H1 (cell line): ENCODE measurements at regions not wholly inside any gene's neighbourhood (a gene's known extent, or its start where the extent isn't known, plus 50 kb on each side); places are given as distances from the start of the nearest gene placed in this dataset.

Experiments used
- CTCF ChIA-PET: fragments of 300-600 bp; sonication (Branson Sonifier 250); formaldehyde crosslinking; loops from one replicate; lab custom pipeline; 2021; ENCODE audit not compliant: partially characterized antibody; lab: Charles Lee
- POLR2A ChIA-PET: fragments of 300-600 bp; sonication (Branson Sonifier 250); formaldehyde crosslinking; loops from one replicate; lab custom pipeline; 2021; ENCODE audit warnings: inconsistent platforms; ENCODE audit not compliant: partially characterized antibody; lab: Charles Lee
- DNase-seq, 2 experiments: peaks; one replicate each; pipeline versions ENCODE4 v3.0.0 to v3.0.0-alpha.2; 2010 to 2022; ENCODE audit warnings: low spot score in 2 of 2, low read depth in 1 of 2, mixed read lengths in 1 of 2
- FAIRE-seq: peaks from 2 replicates; lab custom pipeline; 2011; peaks lifted over from hg19 to GRCh38; lab: Jason Lieb, UNC
- H2AFZ ChIP-seq: 2 replicates; pipeline ENCODE4 v1.8.1; 2012; ENCODE audit warnings: low read length, inconsistent platforms
- H2AK5ac ChIP-seq: 2 replicates; pipeline ENCODE4 v1.6.1; 2013; ENCODE audit warnings: low read depth, low read length
- H2BK120ac ChIP-seq: replicated peaks from 2 replicates; pipeline ENCODE3; 2013; ENCODE audit warnings: low read depth, low read length, inconsistent platforms
- H2BK12ac ChIP-seq: 2 replicates; pipeline ENCODE4 v1.6.1; 2013; ENCODE audit warnings: low read depth, low read length
- H2BK15ac ChIP-seq: 2 replicates; pipeline ENCODE4 v1.6.1; 2013; ENCODE audit warnings: low read length
- H2BK20ac ChIP-seq: 2 replicates; pipeline ENCODE4 v1.6.1; 2013; ENCODE audit warnings: low read length
- H2BK5ac ChIP-seq: 2 replicates; pipeline ENCODE4 v1.6.1; 2013; ENCODE audit warnings: low read depth, low read length
- H3K14ac ChIP-seq: 2 replicates; pipeline ENCODE4 v1.6.1; 2013; ENCODE audit warnings: inconsistent platforms; ENCODE audit not compliant: insufficient read length
- H3K18ac ChIP-seq: 2 replicates; pipeline ENCODE4 v1.6.1; 2013; ENCODE audit warnings: low read length; ENCODE audit errors: extremely low read depth
- H3K23ac ChIP-seq: 2 replicates; pipeline ENCODE4 v1.6.1; 2013; ENCODE audit warnings: inconsistent platforms; ENCODE audit not compliant: insufficient read length
- H3K23me2 ChIP-seq: 2 replicates; pipeline ENCODE4 v1.6.1; 2013; ENCODE audit warnings: low read depth, low read length
- H3K27ac ChIP-seq: 2 replicates; pipeline ENCODE4 v1.6.1; 2011; ENCODE audit warnings: low read depth, low read length, inconsistent platforms
- H3K27me3 ChIP-seq, 4 experiments: replicated peaks in 1 of 4; 1 replicate in 1 of 4; 2 replicates in 3 of 4; pipeline versions ENCODE4 v1.6.1 to v1.8.1; 2011 to 2013; ENCODE audit warnings: low read length in 3 of 4, mild to moderate bottlenecking in 3 of 4, inconsistent platforms in 2 of 4, mixed read lengths in 2 of 4, moderate library complexity in 1 of 4; ENCODE audit not compliant: control insufficient read depth in 3 of 4, insufficient read depth in 3 of 4; ENCODE audit errors: extremely low read depth in 1 of 4
- H3K36me3 ChIP-seq, 4 experiments: 2 replicates each; pipeline versions ENCODE4 v1.6.1 to v1.8.1; 2011 to 2013; ENCODE audit warnings: mild to moderate bottlenecking in 4 of 4, low read length in 3 of 4, moderate library complexity in 2 of 4, control low read depth in 1 of 4, inconsistent platforms in 1 of 4; ENCODE audit not compliant: insufficient read depth in 4 of 4, control insufficient read depth in 2 of 4
- H3K4ac ChIP-seq: replicated peaks from 2 replicates; pipeline ENCODE3; 2013; ENCODE audit warnings: low read length, low read depth, mixed read lengths, inconsistent platforms; ENCODE audit not compliant: insufficient read length
- H3K4me1 ChIP-seq, 4 experiments: replicated peaks in 1 of 4; 1 replicate in 1 of 4; 2 replicates in 3 of 4; pipeline versions ENCODE4 v1.6.1 to v1.8.1; 2011 to 2013; ENCODE audit warnings: low read length in 3 of 4, inconsistent platforms in 2 of 4, mixed read lengths in 1 of 4; ENCODE audit not compliant: insufficient read depth in 4 of 4, control insufficient read depth in 3 of 4
- H3K4me2 ChIP-seq, 2 experiments: 2 replicates each; pipeline versions ENCODE4 v1.6.1 to v1.8.1; 2011 to 2013; ENCODE audit warnings: low read depth in 2 of 2, low read length in 2 of 2, control low read depth in 1 of 2, inconsistent platforms in 1 of 2, mild to moderate bottlenecking in 1 of 2; ENCODE audit not compliant: insufficient read depth in 1 of 2
- H3K4me3 ChIP-seq, 4 experiments: fragments of 200-600, 300-600 bp in 1 of 4; sonication (generic), shearing (Covaris generic), sonication (Bioruptor Twin) in 1 of 4; 2 replicates each; pipeline versions ENCODE4 v1.5.1 to v1.8.1; 2011 to 2016; ENCODE audit warnings: low read length in 4 of 4, low read depth in 3 of 4, control low read depth in 2 of 4, inconsistent platforms in 2 of 4, mild to moderate bottlenecking in 2 of 4, mixed read lengths in 1 of 4, moderate library complexity in 1 of 4; ENCODE audit not compliant: insufficient read depth in 2 of 4; ENCODE audit errors: extremely low read depth in 1 of 4
- H3K56ac ChIP-seq: replicated peaks from 2 replicates; pipeline ENCODE3; 2013; ENCODE audit warnings: low read depth, mild to moderate bottlenecking, mixed read lengths, low read length, inconsistent platforms; ENCODE audit not compliant: insufficient read length
- H3K79me1 ChIP-seq: 2 replicates; pipeline ENCODE4 v1.6.1; 2013; ENCODE audit warnings: low read depth, low read length, control low read depth
- H3K79me2 ChIP-seq, 2 experiments: 2 replicates each; pipeline versions ENCODE4 v1.6.1 to v1.8.1; 2012 to 2013; ENCODE audit warnings: low read length in 2 of 2, mild to moderate bottlenecking in 2 of 2, inconsistent platforms in 1 of 2; ENCODE audit not compliant: insufficient read depth in 2 of 2, control insufficient read depth in 1 of 2
- H3K9ac ChIP-seq, 4 experiments: replicated peaks in 1 of 4; 1 replicate in 1 of 4; 2 replicates in 3 of 4; pipeline versions ENCODE4 v1.6.1 to v1.8.1; 2011 to 2013; ENCODE audit warnings: low read depth in 3 of 4, low read length in 3 of 4, control low read depth in 2 of 4, mild to moderate bottlenecking in 2 of 4, moderate library complexity in 2 of 4, inconsistent platforms in 1 of 4; ENCODE audit errors: extremely low read depth in 1 of 4
- H3K9me3 ChIP-seq, 2 experiments: 2 replicates each; pipeline versions ENCODE4 v1.6.1 to v1.8.1; 2012 to 2013; ENCODE audit warnings: mild to moderate bottlenecking in 2 of 2, moderate library complexity in 2 of 2, control low read depth in 1 of 2, inconsistent platforms in 1 of 2, low read depth in 1 of 2, low read length in 1 of 2, mixed read lengths in 1 of 2; ENCODE audit not compliant: insufficient read depth in 2 of 2
- H4K20me1 ChIP-seq, 2 experiments: replicated peaks in 1 of 2; 2 replicates each; pipeline versions ENCODE3 to v1.8.1; 2011 to 2013; ENCODE audit warnings: inconsistent platforms in 2 of 2, low read length in 2 of 2, mild to moderate bottlenecking in 1 of 2; ENCODE audit not compliant: insufficient read depth in 2 of 2, control insufficient read depth in 1 of 2
- H4K5ac ChIP-seq: 2 replicates; pipeline ENCODE4 v1.6.1; 2013; ENCODE audit warnings: low read length, low read depth, mixed read lengths, inconsistent platforms; ENCODE audit not compliant: insufficient read length
- H4K8ac ChIP-seq: 2 replicates; pipeline ENCODE4 v1.8.0; 2013; ENCODE audit warnings: mild to moderate bottlenecking, moderate library complexity, low read length, inconsistent platforms; ENCODE audit not compliant: insufficient read depth; ENCODE audit errors: extremely low read depth
- H4K91ac ChIP-seq: replicated peaks from 2 replicates; pipeline ENCODE3; 2013; ENCODE audit warnings: low read length, mixed read lengths, inconsistent platforms; ENCODE audit not compliant: insufficient read length
- CEBPB ChIP-seq: IDR thresholded peaks from 2 replicates; pipeline ENCODE4 v1.6.1; 2012; ENCODE audit warnings: low read depth, low read length
- CREB1 ChIP-seq: IDR thresholded peaks from 2 replicates; pipeline ENCODE4 v1.6.1; 2012; ENCODE audit warnings: inconsistent platforms
- EZH2 ChIP-seq: fragments of 200-600 bp; sonication (generic); IDR thresholded peaks from 2 replicates; pipeline ENCODE4 v1.7.1; 2012; ENCODE audit warnings: low read depth, mild to moderate bottlenecking, moderate library complexity, low read length, inconsistent platforms; ENCODE audit not compliant: severe bottlenecking
- JUND ChIP-seq: IDR thresholded peaks from 2 replicates; pipeline ENCODE4 v1.6.1; 2011; ENCODE audit warnings: mild to moderate bottlenecking, improper control_type of control experiment, low read length
- KDM1A ChIP-seq: fragments of 200-600, 300-600 bp; sonication (generic); IDR thresholded peaks from 2 replicates; pipeline ENCODE4 v1.7.1; 2016; ENCODE audit warnings: mild to moderate bottlenecking, low read length, borderline replicate concordance
- KDM4A ChIP-seq: IDR thresholded peaks from one replicate; pipeline ENCODE4 v1.7.1; 2012; ENCODE audit warnings: low read depth, mild to moderate bottlenecking, moderate library complexity, low read length, inconsistent platforms; ENCODE audit not compliant: severe bottlenecking
- MAFK ChIP-seq: IDR thresholded peaks from 2 replicates; pipeline ENCODE4 v1.6.1; 2012; ENCODE audit warnings: low read depth, mild to moderate bottlenecking, improper control_type of control experiment, low read length
- POLR2A ChIP-seq, 2 experiments: IDR thresholded peaks; 1 replicate in 1 of 2; 2 replicates in 1 of 2; pipeline ENCODE4 v1.6.1; 2011; ENCODE audit warnings: low read depth in 2 of 2, low read length in 2 of 2, mild to moderate bottlenecking in 2 of 2; ENCODE audit errors: control extremely low read depth in 1 of 2
- POU5F1 ChIP-seq: IDR thresholded peaks from 2 replicates; pipeline ENCODE4 v1.6.1; 2011; ENCODE audit warnings: low read depth, mild to moderate bottlenecking, low read length, moderate library complexity
- RXRA ChIP-seq: IDR thresholded peaks from 2 replicates; pipeline ENCODE4 v1.6.1; 2011; ENCODE audit warnings: low read depth, mild to moderate bottlenecking, low read length, moderate library complexity; ENCODE audit not compliant: insufficient read depth
- SP4 ChIP-seq: IDR thresholded peaks from 2 replicates; pipeline ENCODE4 v1.6.1; 2012; ENCODE audit warnings: low read length, inconsistent platforms
- SRF ChIP-seq: IDR thresholded peaks from 2 replicates; pipeline ENCODE4 v1.6.1; 2011; ENCODE audit warnings: mild to moderate bottlenecking, low read depth, low read length, moderate library complexity
- TAF7 ChIP-seq: optimal IDR thresholded peaks from 2 replicates; pipeline ENCODE3; 2011; ENCODE audit warnings: low read depth, mild to moderate bottlenecking, inconsistent platforms, low read length, moderate library complexity, borderline replicate concordance
- WGBS, 2 experiments: shearing (Covaris generic) in 1 of 2; methylation state at CpG; one replicate each; pipeline versions ENCODE4 v1.1.6 to v1.1.7; 2013 to 2015; ENCODE audit warnings: low lambda C conversion rate in 2 of 2, mixed read lengths in 2 of 2, inconsistent platforms in 1 of 2, low coverage in 1 of 2, missing lambda C conversion rate in 1 of 2; ENCODE audit not compliant: insufficient replicate concordance in 2 of 2, insufficient coverage in 1 of 2, insufficient read length in 1 of 2; ENCODE audit errors: extremely low coverage in 1 of 2, missing lambda C conversion rate in 1 of 2; 5-methylcytosine and 5-hydroxymethylcytosine counted together

DNA sequence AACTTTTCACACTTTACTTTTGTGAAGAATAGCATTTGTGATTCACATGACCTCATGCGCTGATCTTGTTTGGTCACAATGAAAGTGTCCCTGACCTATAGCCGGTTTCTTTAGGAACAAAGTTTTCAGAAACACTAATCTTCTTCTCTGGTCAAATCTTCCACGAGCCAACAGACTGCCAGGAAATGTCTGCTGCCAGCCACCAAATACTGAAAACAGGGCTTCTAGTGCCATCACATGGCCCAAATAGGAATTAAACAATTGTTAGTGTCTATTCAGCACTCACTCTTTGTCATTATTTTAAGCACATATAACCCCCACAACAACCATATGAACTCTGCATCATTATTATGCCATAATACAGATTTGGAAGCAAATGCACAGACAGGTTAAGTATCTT lies 286.5 kb upstream of the SYT4 start:
- Histone ChIP-seq H2AK5ac (no peak overlapping the region), H4K91ac (no peak overlapping the region), H3K14ac (no peak overlapping the region), H2BK5ac (no peak overlapping the region), H3K56ac (no peak overlapping the region), H3K18ac (no peak overlapping the region), H2BK15ac (no peak overlapping the region), H3K4ac (no peak overlapping the region), H2BK12ac (no peak overlapping the region), H3K9me3 (0 out of 4 replicates have a peak, but pooled peaks cover 0 to 1% of the 10 kb centered on the region in 2 experiments), H3K79me1 (no peaks in the 10 kb centered on the region), H3K23ac (no peak overlapping the region), H3K9ac (no peak overlapping the region), H3K4me3 (no peak overlapping the region), H4K8ac (no peak overlapping the region), H3K27me3 (no peaks in the 10 kb centered on the region), H2BK120ac (no peak overlapping the region), H3K23me2 (no peaks in the 10 kb centered on the region), H4K5ac (no peak overlapping the region), H2BK20ac (no peak overlapping the region), H3K79me2 (no peaks in the 10 kb centered on the region), H3K4me2 (no peak overlapping the region), H3K36me3 (no peaks in the 10 kb centered on the region), H3K27ac (no peak overlapping the region), H2AFZ (peak overlapping the region; percentile 77), H3K4me1 (no peaks in the 10 kb centered on the region), H4K20me1 (no peaks in the 10 kb centered on the region)
- FAIRE-seq (peak; percentile 87), DNase-seq (no peak)
- ChIA-PET POLR2A (no interaction called here), CTCF (interaction anchor here (0.6 to 3.7 kb wide), 7 partner anchors 25 to 1510 kb away, joined by 3 to 13 read pairs (median 4); no protein-coding TSS in a partner anchor)
- 53% methylated on average over 3 of the region's 3 CpGs; no CpG with 5 or more reads in 1 of the 2 experiments for WGBS, 2 experiments
- TF ChIP-seq EZH2, result no peak
- TF ChIP-seq POLR2A (IDR thresholded peaks at IDR 0.05; ENCODE audit: control extremely low read depth in 1 of 2, low read depth in 2 of 2, low read length in 2 of 2), result no peak
- no peak for TF ChIP-seq SP4
- no peak for TF ChIP-seq RXRA
- TF ChIP-seq POU5F1, result no peak
- no peak for TF ChIP-seq CREB1
- no peak for TF ChIP-seq KDM1A
- TF ChIP-seq MAFK, result peak; percentile 48; the same call in 1 of the 2 replicates
- TF ChIP-seq CEBPB, result no peak
- TF ChIP-seq TAF7, result no peak
- TF ChIP-seq JUND, result peak; percentile 10; the same call in 1 of the 2 replicates
- TF ChIP-seq KDM4A, result no peak
- no peak for TF ChIP-seq SRF
